Erythroblast (primary cell): ENCODE measurements at regions not wholly inside any gene's neighbourhood (a gene's known extent, or its start where the extent isn't known, plus 50 kb on each side); places are given as distances from the start of the nearest gene placed in this dataset.

ENCODE experiments used
- GATA1 ChIP-seq: IDR thresholded peaks from 2 replicates; pipeline ENCODE4 v1.6.1; 2011; ENCODE audit warnings: low read depth, mild to moderate bottlenecking, control low read depth, low read length, moderate library complexity
- POLR2A ChIP-seq: IDR thresholded peaks from 2 replicates; pipeline ENCODE4 v1.6.1; 2011; ENCODE audit warnings: mild to moderate bottlenecking, low read length

DNA sequence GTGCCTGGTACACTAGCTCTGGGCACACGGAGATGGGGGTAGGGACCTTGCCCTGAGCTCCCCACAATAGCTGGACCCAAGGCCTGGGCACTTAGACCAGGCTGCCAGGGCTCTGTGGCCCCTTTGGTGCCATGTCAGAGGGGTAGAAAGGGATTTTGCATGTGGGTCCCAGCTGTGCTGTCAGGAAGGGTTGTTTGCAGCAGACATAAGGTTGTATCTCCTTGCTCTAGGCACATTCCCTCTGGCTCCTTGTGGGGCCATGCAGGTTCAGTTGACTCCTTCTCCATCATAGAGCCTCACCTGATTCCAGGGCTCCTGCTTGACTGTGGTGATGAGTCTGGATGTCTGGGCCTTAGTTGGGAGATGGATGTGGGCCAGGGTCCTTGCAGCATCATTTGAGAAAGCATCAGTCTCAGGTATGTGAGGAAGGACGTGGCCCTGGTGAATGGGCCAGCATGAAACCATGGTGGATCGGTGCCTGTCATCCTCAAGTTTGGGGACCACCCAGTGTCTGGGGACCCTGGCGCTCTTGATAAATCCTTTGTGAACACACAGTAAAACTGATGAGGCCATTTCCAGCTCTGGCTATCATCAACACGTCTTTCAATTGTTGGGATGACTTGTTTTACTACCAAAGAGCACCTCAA lies 461.9 kb upstream of the HS6ST1 start:
- no peak for TF ChIP-seq POLR2A
- no peak for TF ChIP-seq GATA1
